ENCODE measurements at regions not wholly inside any gene's neighbourhood (a gene's known extent, or its start where the extent isn't known, plus 50 kb on each side); places are given as distances from the start of the nearest gene placed in this dataset.

DNA sequence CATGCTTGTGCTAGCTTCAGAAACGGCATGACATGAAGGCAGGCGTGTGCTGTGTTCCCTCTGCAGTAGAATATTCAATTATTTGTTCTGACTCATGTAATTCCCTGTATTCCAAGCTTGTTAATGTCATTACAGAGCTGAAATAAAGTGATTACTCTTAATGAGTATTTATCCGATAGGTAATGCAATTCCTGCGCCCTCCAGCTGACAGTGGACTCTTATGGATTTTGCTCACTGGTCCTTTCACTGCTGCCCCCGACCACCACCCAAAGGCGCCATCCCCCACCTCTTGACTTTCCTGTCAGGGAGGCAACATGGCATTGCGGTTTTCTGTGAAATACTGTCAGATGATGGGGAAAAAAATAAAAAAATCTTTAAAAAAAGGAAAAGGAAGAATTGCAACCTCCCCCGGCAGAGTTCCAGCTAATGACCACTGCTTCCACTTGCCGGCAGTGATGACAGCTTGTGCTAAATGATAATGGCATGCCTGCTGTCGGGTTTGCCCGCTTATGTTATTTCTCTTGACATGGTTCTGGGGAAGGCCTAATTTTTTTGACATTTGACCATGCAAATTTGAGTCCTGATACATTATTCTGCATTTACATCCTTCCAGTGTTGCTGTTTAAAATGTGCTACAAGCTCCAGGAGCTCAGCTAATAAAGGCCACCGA, 335.3 kb upstream of the ADAMTS16 start:
- TF ChIP-seq POLR2A (IDR thresholded peaks at IDR 0.05), result no peak
- TF ChIP-seq, protein P1, sequence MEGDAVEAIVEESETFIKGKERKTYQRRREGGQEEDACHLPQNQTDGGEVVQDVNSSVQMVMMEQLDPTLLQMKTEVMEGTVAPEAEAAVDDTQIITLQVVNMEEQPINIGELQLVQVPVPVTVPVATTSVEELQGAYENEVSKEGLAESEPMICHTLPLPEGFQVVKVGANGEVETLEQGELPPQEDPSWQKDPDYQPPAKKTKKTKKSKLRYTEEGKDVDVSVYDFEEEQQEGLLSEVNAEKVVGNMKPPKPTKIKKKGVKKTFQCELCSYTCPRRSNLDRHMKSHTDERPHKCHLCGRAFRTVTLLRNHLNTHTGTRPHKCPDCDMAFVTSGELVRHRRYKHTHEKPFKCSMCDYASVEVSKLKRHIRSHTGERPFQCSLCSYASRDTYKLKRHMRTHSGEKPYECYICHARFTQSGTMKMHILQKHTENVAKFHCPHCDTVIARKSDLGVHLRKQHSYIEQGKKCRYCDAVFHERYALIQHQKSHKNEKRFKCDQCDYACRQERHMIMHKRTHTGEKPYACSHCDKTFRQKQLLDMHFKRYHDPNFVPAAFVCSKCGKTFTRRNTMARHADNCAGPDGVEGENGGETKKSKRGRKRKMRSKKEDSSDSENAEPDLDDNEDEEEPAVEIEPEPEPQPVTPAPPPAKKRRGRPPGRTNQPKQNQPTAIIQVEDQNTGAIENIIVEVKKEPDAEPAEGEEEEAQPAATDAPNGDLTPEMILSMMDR (IDR thresholded peaks at IDR 0.05), result no peak

Data from thyroid gland (tissue), 4 donors.